ENCODE measurements at regions not wholly inside any gene's neighbourhood (a gene's known extent, or its start where the extent isn't known, plus 50 kb on each side); places are given as distances from the start of the nearest gene placed in this dataset.

- no peak for DNase-seq (ENCODE audit: low spot score)
Measured at GRCh38 chr9:90099262-90099963, 494.6 kb downstream of the GADD45G start.

GRCh38 chr9:90100014-90100413 lies 495.2 kb downstream of the GADD45G start:
- DNase-seq (ENCODE audit: low spot score), result no peak

- no peak for DNase-seq (ENCODE audit: low spot score)
Measured at GRCh38 chr9:90102292-90102901, 497.6 kb downstream of the GADD45G start.

DNA sequence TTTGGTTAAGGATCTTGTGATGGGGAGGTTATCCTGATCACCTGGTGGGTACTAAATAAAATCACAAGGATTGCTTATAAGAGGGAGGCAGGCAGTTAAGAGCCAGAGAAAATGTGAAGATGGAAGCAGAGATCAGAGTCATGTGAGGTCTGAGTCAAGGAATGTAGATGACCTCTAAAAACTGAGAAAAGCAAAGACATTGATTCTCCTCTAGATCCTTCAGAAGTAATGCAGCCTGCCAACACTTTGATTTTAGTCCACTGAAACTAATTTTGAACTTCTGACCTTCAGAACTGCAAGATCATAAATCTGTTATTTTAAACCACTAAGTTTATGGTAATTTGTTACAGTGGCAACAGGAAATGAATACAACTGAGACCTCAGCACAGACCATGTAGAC lies 499.0 kb downstream of the GADD45G start:
- no peak for DNase-seq (ENCODE audit: low spot score)

- no peak for DNase-seq (ENCODE audit: low spot score)
Measured at GRCh38 chr9:90105773-90106172, 501.0 kb downstream of the GADD45G start.

DNA sequence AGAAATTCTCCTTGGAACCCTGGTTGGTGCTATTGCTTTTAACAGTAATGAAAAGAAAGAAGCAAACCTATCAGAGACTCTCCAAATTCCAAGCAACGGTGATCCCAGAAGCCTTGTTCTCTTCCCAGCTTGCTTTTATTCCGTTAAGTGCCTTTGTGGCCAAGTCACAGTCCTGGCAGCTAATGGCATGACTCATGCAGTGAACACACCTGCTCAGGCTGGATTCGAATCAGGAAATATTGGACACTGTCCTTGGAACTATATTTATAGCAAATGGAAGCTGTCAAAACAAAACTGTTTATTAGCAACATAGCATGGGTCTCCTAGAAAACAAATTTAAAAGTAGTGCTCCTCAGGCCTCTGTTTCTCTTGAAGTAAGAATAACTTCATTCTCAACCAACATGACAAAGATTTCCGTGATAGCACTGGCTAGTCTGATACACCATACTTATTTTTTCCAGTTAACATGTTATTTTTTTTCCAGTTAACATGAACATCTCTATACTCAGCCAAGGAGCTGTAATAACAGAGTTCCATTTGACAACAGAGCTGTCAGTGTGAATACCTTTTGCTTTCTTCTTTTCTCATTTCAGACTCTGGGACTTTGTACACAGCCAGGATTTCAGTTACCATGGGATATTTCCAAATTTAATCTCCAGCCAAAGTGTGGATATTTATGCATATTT lies 502.4 kb downstream of the GADD45G start:
- DNase-seq (ENCODE audit: low spot score), result no peak

DNA sequence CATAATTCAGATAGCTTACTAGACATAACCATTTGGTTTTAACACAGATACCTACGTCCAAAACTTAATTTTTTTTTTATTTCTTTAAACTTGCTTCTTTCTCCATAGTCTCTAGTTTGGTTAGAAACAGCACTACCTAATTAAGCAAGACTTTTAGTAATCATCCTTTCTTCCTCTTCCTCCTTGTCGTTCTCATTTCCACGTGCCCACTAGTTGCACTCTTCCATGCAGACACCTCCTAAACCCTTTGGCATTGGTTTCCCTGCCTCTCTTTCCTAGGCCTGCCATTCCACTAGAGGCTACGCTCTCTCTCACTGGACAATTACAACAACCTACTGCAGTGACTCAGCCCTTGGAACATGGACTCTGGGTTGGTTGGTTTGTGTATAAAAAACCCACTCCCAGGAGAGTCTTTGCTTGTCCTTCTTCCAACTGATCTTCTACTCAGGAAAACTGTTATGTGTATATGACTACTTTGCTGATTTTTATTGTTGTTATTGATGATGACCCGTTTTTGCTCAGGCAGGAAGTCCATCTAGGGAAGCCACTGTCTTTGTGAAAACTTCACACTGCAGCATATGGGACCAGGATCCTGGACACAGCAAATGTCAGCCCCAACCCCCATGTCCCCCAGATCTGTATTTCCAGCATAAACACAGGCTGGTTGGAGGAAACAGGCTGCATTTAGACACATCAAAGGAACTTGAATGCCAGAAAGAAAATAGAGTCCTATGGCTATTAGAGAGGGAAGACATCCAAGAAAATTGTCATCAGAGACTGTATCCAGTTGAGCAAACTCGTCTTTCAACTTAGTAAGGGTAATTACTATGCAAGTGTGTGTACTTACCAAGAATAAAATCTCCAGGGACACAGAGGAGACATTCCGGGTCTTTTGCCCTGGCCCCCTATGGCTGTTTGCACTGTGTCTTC lies 503.2 kb downstream of the GADD45G start:
- no peak for DNase-seq (ENCODE audit: low spot score)

GRCh38 chr9:90112788-90113187 lies 508.0 kb downstream of the GADD45G start:
- no peak for DNase-seq (ENCODE audit: low spot score)

GRCh38 chr9:90114641-90115425 lies 510.0 kb downstream of the GADD45G start:
- DNase-seq (ENCODE audit: low spot score), result no peak

DNA sequence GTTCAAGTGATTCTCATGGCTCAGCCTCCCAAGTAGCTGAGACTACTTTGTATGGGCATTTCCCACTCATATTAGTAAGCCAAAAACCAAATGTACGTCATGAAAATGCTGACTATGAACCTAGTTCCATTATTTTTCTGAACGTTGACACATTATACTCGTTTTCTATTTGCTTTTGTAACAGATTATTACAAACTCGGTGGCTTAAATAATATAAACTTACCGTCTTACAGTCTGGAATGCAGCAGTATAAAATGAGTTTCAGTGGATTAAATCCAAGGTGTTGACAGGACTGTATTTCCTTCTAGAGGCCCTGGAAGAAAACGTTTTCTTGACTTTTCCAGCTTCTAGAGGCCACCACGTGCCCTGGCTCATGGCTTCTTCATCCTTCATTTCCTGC lies 517.0 kb downstream of the GADD45G start:
- no peak for DNase-seq (ENCODE audit: low spot score)

DNA sequence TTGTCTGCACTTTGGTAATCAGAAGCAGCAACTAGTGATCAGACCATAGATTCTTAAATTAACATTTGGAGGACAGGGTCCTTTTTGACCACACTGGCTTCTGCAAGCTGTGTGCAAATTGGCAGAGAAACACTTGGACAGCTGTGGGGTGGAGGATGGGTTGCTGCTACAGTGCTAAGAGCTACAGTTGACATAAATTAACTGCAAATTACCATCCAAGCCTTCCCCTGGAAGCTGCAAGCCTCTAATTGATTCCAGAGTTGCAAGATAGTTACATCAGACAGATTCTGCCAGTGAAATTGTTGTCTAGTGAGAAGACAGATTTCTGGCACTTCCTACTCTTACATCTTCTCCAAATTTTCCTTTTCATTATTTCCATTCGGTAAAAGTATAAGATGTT lies 517.7 kb downstream of the DIRAS2 start:
- no peak for DNase-seq (ENCODE audit: low spot score)

DNA sequence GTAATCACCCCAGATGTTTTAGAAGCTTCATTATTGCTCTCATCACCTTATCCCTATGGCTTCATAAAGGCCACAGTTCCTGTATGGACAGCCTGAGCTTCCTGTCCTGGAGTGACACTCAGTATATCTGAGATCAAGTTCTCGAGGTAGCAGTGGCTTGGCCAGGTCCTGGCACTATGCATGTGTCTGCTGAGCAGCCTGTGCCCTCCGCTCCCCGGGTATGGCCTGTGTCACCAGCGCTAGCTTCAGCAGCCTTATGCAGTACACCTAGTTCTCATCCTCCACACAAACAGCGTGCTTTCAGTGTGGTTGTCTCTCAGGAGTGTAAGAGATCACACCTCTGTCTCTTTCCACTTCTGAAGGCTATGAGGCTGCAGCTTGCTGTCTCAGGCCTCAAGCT lies 514.7 kb downstream of the DIRAS2 start:
- DNase-seq (ENCODE audit: low spot score), result no peak

- no peak for DNase-seq (ENCODE audit: low spot score)
Measured at GRCh38 chr9:90128587-90129190, 513.9 kb downstream of the DIRAS2 start.

- DNase-seq (ENCODE audit: low spot score), result no peak
Measured at GRCh38 chr9:90129446-90129845, 513.2 kb downstream of the DIRAS2 start.

GRCh38 chr9:90131568-90131967 lies 511.1 kb downstream of the DIRAS2 start:
- DNase-seq (ENCODE audit: low spot score), result no peak

DNA sequence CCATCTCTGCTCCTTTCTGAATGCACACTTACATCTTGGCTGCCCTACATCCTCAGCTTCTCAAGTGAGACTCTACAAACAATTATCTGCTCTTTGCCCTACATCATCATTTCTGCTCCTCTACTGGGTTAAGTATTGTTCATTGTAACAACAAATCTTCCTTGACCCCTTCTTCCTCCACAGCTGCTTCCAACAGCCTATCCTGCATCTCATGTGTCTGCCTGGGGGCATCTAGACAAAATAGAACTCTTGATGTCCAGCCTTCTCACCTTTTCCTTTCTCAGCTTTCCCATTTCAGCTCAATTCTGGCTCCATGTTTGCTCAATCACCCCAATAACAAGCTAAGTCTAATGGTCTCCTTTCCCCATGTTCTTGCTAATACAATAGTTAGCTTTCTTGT lies 509.8 kb downstream of the DIRAS2 start:
- no peak for DNase-seq (ENCODE audit: low spot score)

DNA sequence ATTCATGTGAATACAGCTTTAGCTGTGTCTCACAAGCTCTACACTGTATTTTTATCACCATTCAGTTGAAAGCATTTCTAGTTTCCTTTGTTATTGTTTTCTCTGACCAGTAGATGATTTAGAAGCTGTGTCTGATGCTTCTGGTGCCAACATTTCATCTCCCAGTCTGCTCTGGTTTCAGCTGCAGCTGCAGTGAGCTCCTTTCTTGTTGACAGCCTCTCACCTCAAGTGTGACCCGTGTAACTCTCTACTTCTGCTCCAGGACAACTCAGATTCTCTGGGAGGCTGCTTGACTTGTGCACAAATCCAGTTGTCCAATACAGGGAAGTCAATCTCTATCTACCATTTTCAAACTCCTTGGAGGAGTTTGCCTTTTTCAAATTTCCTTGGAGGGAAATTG lies 504.8 kb downstream of the DIRAS2 start:
- DNase-seq (ENCODE audit: low spot score), result no peak

- no peak for DNase-seq (ENCODE audit: low spot score)
Measured at GRCh38 chr9:90140131-90140818, 502.3 kb downstream of the DIRAS2 start.

GRCh38 chr9:90141723-90142122 lies 500.9 kb downstream of the DIRAS2 start:
- no peak for DNase-seq (ENCODE audit: low spot score)

DNA sequence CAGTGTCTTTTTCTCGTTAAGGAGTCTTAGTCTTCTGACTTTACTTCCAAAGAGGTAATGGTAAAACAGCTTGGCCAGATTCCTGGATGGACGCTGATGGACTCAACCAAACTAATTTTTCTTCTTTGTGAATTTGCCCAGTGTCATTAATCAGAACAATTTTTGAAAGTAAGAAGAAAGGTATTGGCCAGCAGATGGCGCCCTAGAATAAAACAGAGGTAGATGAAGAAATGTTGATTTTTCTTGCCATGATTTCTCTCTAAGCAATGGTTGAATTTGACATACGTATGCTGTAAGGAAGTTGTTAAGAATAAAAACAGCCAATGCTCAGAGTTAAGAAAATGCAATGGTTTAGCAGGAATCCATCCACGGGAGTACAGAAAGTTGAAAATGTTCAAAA lies 500.0 kb downstream of the DIRAS2 start:
- DNase-seq (ENCODE audit: low spot score), result no peak

Data from left forelimb (tissue), 1 donor.